NOMO-1 treated with DMSO at 0.1 percent for 48 hours (cell line): ENCODE measurements at regions not wholly inside any gene's neighbourhood (a gene's known extent, or its start where the extent isn't known, plus 50 kb on each side); places are given as distances from the start of the nearest gene placed in this dataset.
A peak's percentile ranks its signal among the peaks of the same experiment; 100 is the strongest.

Experiments
- DNase-seq: peaks from one replicate; lab custom pipeline; 2025; ENCODE audit not compliant: unreplicated experiment; lab: John Stamatoyannopoulos, UW

GRCh38 chr13:52931539-52932431 is 83.3 kb upstream of the PCDH8 start:
- DNase-seq: no peak

GRCh38 chr13:52931131-52931530 is 82.7 kb upstream of the PCDH8 start:
- no peak for DNase-seq

GRCh38 chr13:52929846-52930245 is 81.4 kb upstream of the PCDH8 start:
- DNase-seq: no peak

- no peak for DNase-seq
Observed at GRCh38 chr13:52926971-52927370, 78.5 kb upstream of the PCDH8 start.

- DNase-seq: no peak
Observed at GRCh38 chr13:52925775-52926285, 77.4 kb upstream of the PCDH8 start.

GRCh38 chr13:52925251-52925650 is 76.8 kb upstream of the PCDH8 start:
- DNase-seq: no peak

GRCh38 chr13:52924289-52925148 is 76.1 kb upstream of the PCDH8 start:
- DNase-seq: no peak

GRCh38 chr13:52922961-52923360 is 74.5 kb upstream of the PCDH8 start:
- DNase-seq: no peak

- peak; percentile 85 for DNase-seq
Observed at GRCh38 chr13:52921194-52921593, 72.8 kb upstream of the PCDH8 start.

- DNase-seq: no peak
Observed at GRCh38 chr13:52916486-52916990, 68.1 kb upstream of the PCDH8 start.

GRCh38 chr13:52911340-52911739 is 62.9 kb upstream of the PCDH8 start:
- no peak for DNase-seq

GRCh38 chr13:52910318-52910717 is 61.9 kb upstream of the PCDH8 start:
- DNase-seq: peak; percentile 70

GRCh38 chr13:52906122-52906903 is 57.9 kb upstream of the PCDH8 start:
- no peak for DNase-seq

- no peak for DNase-seq
Observed at GRCh38 chr13:52905701-52906100, 57.3 kb upstream of the PCDH8 start.

- no peak for DNase-seq
Observed at GRCh38 chr13:52903320-52903719, 54.9 kb upstream of the PCDH8 start.

- DNase-seq: no peak
Observed at GRCh38 chr13:52899206-52899605, 50.8 kb upstream of the PCDH8 start.
